ENCODE measurements at regions not wholly inside any gene's neighbourhood (a gene's known extent, or its start where the extent isn't known, plus 50 kb on each side); places are given as distances from the start of the nearest gene placed in this dataset.
A peak's percentile ranks its signal among the peaks of the same experiment; 100 is the strongest.
"Not testable (repeated sequence)": the region's sequence is repeated elsewhere in the genome, so short reads cannot be mapped to it uniquely, and the experiment has no call there.

GRCh38 chr22:12279512-12280474 lies 3248.2 kb upstream of the OR11H1 start:
- intact Hi-C loops (cut with DNase I); ATAC-seq (ENCODE audit: poor library complexity): not testable (repeated sequence)
- peak; percentile 31 for DNase-seq

DNA sequence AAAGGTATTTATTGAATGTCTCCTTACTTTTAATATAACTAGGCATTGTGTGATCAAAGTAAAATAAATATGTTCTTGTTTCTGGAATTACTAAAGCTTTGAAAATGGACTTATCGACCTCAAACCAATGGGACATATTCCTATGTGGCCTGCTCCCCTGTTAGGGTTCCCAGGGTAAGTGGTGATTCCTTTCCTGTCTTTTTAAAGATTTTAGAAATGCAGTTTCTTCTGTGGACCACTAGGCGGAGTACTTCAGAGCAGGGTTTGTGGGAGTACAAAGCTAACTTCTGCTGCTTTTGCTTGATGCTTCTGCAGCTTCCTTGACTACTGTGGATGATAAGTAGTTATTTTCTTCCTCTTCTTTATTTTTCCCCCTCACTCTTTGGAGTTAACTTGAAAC lies 3243.3 kb upstream of the OR11H1 start:
- ATAC-seq (ENCODE audit: poor library complexity); DNase-seq; intact Hi-C loops (cut with DNase I): not testable (repeated sequence)

GRCh38 chr22:12297351-12297750 lies 3230.6 kb upstream of the OR11H1 start:
- ATAC-seq (ENCODE audit: poor library complexity); intact Hi-C loops (cut with DNase I): not testable (repeated sequence)
- DNase-seq, result peak; percentile 29

All from Right ventricle myocardium superior (tissue), 1 donor.